ENCODE measurements at regions not wholly inside any gene's neighbourhood (a gene's known extent, or its start where the extent isn't known, plus 50 kb on each side); places are given as distances from the start of the nearest gene placed in this dataset.
"Not testable (repeated sequence)": the region's sequence is repeated elsewhere in the genome, so short reads cannot be mapped to it uniquely, and the experiment has no call there.

DNA sequence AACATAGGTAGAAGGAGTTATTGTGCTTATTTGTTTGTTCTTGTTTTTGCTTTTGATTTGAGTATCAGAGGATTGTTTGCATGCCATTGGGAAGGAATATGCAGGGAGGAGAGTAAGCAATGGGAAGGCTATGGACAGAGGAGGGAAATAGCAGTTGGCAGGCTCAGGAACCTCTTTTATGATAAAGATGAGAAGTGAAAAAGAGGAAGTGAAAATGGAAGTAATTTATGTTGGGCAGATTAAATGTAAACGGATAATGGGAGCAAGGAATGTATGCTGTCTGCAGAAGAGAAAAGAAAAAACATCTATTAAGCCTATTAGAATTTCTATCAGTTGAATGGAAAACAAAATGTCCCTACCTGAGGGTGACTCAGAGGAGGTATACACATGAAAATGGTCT lies 90.1 kb upstream of the NPSR1 start:
- TF ChIP-seq POLR2A (IDR thresholded peaks at IDR 0.05; ENCODE audit: low read depth, low read length) (no peak), POLR2AphosphoS5 (IDR thresholded peaks at IDR 0.05; ENCODE audit: low read depth, low read length) (no peak), TAF1 (IDR thresholded peaks at IDR 0.05; ENCODE audit: borderline replicate concordance, low read depth, low read length) (no peak)
- FAIRE-seq, result no peak
- no peak for DNase-seq (ENCODE audit: insufficient read length)

DNA sequence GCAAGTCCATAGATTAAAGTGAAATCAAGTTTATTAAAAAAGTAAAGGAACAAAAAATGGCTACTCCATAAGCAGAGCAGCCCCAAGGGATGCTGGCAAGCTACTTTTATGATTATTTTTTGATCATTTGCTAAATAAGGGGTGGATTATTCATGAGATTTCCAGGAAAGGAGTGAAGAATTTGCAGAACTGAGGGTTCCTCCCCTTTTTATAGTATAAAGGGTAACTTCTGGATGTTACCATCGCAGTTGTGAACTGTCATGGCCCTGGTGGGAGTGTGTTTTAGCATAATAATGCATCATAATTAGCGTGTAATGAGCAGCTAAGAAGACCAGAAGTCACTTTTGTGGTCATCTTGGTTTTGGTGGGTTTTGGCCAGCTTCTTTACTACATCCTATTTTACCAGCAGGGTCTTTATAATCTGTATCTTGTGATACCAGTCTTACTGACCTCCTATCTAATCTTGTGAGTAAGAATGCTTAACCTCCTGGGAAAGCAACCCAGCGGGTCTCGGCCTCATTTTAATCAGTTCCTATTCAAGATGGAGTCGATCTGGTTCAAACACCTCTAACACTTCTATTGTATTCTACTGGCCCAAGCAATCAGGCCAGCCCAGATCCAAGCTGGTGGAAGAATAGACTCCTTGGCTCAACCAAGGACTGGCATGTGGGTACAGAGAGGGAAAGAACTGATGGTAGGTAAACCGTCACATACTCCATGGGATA lies 87.9 kb upstream of the NPSR1 start:
- FAIRE-seq (no peak), DNase-seq (ENCODE audit: insufficient read length) (no peak)
- TF ChIP-seq POLR2A (IDR thresholded peaks at IDR 0.05; ENCODE audit: low read depth, low read length), result no peak

DNA sequence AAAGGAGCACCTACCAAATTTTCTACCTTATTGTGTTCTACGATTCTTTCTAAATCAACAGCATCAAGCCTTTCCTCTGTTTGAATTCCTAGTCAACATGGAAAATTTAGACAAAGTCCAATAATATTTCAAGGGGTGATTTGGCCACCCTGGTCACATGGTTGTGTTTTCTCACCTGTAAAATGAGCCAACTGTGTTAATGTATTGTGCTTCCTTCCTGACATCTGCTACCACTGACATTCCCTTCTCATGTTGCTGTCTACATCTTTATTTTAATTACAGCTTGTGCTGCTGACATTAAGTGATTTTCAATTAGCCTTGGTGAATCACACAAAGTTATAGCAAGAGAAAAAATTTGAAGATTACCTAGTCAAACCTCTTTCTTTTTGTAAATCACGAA lies 83.0 kb upstream of the NPSR1 start:
- FAIRE-seq, result no peak
- TF ChIP-seq TAF1 (IDR thresholded peaks at IDR 0.05; ENCODE audit: borderline replicate concordance, low read depth, low read length) (no peak), POLR2AphosphoS5 (IDR thresholded peaks at IDR 0.05; ENCODE audit: low read depth, low read length) (no peak), POLR2A (IDR thresholded peaks at IDR 0.05; ENCODE audit: low read depth, low read length) (no peak)
- no peak for DNase-seq (ENCODE audit: insufficient read length)

DNA sequence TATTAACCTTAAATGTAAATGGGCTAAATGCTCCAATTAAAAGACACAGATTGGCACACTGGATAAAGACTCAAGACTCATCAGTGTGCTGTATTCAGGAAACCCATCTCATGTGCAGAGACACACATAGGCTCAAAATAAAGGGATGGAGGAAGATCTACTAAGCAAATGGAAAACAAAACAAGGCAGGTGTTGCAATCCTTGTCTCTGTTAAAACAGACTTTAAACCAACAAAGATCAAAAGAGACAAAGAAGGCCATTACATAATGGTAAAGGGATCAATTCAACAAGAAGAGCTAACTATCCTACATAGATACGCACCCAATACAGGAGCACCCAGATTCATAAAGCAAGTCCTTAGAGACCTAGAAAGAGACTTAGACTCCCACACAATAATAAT lies 80.1 kb upstream of the NPSR1 start:
- DNase-seq (ENCODE audit: insufficient read length), result not testable (repeated sequence)

DNA sequence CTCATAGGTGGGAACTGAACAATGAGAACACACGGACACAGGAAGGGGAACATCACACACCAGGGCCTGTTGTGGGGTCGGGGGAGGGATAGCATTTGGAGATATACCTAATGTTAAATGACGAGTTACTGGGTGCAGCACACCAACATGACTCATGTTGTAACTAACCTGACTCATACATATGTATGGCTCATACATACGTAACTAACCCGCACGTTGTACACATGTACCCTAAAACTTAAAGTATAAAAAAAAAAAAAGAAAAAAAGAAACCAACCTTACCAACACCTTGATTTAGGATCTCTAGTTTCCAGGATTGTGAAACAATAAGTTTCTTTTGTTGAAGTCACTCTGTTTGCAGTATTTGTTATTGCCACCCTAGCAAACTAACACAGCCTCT lies 76.3 kb upstream of the NPSR1 start:
- not testable (repeated sequence) for DNase-seq (ENCODE audit: insufficient read length); FAIRE-seq

More for the DNA sequence above, 80.1 kb upstream of the NPSR1 start:
- FAIRE-seq, result not testable (repeated sequence)

DNA sequence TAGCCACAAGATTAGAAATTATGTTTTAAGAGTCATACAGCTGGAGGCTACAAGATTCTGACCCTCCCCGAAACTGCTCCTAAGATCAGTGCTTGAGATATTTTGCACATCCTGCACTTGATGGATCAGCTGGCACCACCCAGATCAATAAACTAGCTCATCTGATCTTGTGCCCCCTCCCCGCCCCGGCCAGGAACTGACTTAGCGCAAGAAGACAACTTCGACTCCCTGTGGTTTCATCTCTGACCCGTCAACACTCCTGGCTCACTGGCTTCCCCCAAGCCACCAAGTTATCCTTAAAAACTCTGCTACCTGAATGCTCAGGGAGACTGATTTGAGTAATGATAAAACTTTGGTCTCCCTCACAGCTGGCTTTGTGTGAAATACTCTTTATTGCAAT lies 73.5 kb upstream of the NPSR1 start:
- no peak for DNase-seq (ENCODE audit: insufficient read length)
- TF ChIP-seq POLR2AphosphoS5 (IDR thresholded peaks at IDR 0.05; ENCODE audit: low read depth, low read length) (no peak), POLR2A (IDR thresholded peaks at IDR 0.05; ENCODE audit: low read depth, low read length) (no peak), TAF1 (IDR thresholded peaks at IDR 0.05; ENCODE audit: borderline replicate concordance, low read depth, low read length) (no peak)
- no peak for FAIRE-seq

DNA sequence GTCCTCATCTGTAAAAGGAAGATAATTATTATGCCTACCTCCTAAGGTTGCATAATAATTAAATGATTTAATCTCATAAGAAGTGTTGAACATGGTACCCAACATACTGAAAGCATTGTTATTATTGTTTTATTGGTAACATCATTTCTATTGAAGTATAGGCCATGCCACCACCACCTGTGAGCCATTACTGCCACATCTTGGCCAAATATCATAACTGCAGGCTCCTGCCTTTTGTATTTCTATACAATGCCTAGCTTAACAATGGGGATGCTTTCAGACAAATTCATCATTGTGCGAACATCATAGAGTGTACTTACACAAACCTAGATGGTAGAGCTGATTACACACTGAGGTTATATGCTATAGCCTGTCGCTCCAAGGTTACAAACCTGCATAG lies 61.1 kb upstream of the NPSR1 start:
- TF ChIP-seq POLR2AphosphoS5 (IDR thresholded peaks at IDR 0.05; ENCODE audit: low read depth, low read length) (no peak), TAF1 (IDR thresholded peaks at IDR 0.05; ENCODE audit: borderline replicate concordance, low read depth, low read length) (no peak), POLR2A (IDR thresholded peaks at IDR 0.05; ENCODE audit: low read depth, low read length) (no peak)
- no peak for FAIRE-seq
- no peak for DNase-seq (ENCODE audit: insufficient read length)

DNA sequence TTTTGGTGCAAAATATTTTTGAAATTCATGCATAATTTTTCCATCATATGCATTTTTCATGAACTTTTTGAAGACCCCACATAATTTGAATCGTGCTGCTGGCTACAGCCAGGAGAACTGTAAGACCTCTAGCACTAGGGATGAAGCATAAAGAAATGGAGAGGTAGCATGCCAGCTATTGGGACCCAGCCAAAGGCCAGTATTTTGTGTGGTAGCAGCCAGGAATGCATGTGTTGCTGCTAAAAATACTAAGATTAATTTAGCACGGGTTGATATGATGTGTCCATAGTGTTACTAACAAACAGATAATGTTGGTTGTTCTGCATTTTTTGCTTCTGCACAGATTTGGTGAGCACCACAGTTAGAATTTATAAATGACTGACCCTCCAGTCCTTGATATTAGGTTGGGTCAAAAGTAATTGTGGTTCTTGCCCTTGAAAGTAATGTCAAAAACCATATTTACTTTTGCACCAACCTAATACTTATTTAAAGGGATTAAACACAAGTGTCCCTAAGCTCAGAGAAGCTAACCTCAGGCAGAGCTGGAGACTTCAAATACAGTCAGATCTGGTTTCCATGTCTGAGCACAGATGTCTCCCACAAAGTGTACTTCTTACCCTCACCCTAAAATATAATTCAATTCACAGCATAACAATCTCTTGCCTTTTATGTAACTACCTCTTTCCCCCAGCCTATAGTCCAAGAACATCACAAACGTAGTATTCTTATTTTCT lies 54.1 kb upstream of the NPSR1 start:
- DNase-seq (ENCODE audit: insufficient read length) (no peak), FAIRE-seq (no peak)
- TF ChIP-seq POLR2AphosphoS5 (IDR thresholded peaks at IDR 0.05; ENCODE audit: low read depth, low read length), result no peak
- TF ChIP-seq POLR2A (IDR thresholded peaks at IDR 0.05; ENCODE audit: low read depth, low read length), result no peak
- no peak for TF ChIP-seq TAF1 (IDR thresholded peaks at IDR 0.05; ENCODE audit: borderline replicate concordance, low read depth, low read length)

All from GM12892 (cell line).